ENCODE measurements at regions not wholly inside any gene's neighbourhood (a gene's known extent, or its start where the extent isn't known, plus 50 kb on each side); places are given as distances from the start of the nearest gene placed in this dataset.
"Not testable (repeated sequence)": the region's sequence is repeated elsewhere in the genome, so short reads cannot be mapped to it uniquely, and the experiment has no call there.

DNA sequence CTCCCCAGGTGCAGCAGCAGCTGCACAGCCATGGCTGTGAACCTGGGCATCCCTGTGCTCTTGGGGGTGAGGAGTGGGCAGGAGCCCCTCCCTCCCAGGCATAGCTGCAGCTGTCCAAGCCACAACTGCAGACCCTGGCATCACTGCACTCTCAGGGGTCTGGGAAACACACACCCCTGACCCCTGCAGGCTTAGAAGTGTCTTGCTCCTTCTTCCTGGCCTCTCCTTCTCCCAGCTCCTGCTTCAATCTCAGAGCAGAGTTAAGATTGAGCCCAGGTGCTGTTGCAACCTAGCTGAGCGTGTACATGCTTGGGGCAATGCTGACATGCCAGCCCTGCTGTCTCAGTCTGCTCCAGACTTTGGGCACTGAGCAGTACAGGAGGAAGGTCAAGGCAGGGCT is 833.6 kb downstream of the FLRT2 start:
- DNase-seq (ENCODE audit: low read depth), result no peak

DNA sequence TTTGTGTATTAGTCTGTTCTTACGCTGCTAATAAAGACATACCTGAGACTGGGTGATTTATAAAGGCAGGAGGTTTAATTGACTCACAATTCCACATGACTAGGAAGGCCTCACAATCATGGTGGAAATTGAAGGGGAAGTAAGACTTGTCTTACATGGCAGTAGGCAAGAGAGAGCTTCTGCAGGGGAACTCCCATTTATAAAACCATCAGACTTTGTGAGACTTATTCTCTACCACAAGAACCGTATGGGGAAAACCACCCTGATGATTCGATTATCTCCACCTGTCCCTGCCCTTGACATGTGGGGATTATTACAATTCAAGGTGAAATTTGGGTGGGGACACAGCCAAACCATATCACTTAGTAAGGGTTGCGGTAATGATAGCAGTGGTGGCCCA is 833.1 kb downstream of the FLRT2 start:
- DNase-seq (ENCODE audit: low read depth), result no peak

DNA sequence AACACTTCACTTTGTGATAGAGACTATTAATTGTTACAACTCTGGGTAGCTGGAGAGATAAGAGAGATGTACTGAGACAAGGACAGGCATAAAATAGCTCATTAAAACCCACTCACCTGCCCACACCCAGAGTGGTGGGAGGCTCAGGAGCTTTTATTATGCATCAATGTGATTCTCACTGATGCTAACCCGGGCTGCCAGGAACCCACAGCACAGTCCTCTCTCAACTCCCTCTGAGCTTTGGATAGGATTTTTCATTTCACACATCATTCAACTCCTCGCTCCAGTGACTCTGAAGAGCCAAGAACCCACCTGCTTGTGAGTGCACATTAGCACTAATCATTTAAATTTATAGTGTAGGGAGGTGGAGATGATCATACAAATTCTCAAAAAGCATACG is 827.9 kb downstream of the FLRT2 start:
- DNase-seq (ENCODE audit: low read depth), result no peak

DNA sequence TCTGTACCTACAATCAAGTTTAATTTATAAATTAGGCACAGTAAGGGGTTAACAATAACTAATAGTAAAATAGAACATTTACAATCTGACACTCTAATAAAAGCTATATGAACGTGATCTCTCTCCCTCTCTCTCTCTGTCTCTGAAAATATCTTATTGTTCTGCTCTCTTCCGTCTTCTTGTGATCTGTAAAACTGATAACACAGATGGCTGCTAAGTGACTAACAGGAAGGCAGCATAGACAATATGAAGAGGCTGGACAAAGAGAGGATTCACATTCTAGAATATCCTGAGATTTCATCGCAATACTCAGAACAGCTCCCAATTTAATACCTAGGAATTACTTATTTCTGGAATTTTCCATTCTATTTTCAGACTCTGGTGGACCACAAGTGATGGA is 827.2 kb downstream of the FLRT2 start:
- DNase-seq (ENCODE audit: low read depth), result no peak

DNA sequence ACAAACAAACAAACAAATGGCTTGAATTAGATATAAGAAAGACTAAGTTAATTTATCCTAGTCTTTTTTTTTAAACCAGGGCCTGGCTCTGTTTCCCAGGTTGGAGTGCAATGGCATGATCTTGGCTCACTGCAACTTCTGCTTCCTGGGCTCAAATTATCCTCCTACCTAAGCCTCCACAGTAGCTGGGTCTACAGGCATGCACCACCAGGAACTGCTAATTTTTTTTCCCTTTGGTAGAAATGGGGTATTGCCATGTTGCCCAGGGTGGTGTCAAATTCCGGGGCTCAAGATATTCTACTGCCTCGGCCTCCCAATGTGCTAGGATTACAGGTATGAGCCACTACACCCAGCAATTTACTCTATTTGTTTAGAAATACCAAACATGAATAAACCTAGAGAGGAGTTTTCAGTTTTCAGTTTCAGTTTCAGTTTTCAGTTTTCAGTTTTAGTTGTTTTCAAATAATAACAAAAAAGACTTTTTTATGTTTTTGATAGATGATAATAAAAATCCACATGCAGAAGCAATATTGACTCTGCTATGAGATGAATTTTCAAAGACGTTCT is 817.0 kb downstream of the FLRT2 start:
- no peak for DNase-seq (ENCODE audit: low read depth)

DNA sequence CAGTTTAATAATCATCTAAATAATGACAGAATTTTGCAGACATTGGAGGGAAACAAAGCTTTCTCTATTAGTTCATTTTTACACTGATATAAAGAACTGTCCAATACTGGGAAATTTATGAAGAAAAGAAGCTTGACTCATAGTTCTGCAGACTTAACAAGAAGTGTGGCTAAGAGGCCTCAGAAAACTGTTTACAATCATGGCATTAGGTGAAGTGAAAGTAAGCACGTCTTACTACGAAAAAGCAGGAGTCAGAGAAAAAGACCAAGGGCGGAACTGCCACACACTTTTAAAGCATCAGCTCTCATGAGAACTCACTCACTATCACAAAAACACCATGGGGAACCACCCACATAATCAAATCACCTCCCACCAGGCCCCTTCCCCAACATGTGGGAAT is 804.4 kb downstream of the FLRT2 start:
- no peak for DNase-seq (ENCODE audit: low read depth)

DNA sequence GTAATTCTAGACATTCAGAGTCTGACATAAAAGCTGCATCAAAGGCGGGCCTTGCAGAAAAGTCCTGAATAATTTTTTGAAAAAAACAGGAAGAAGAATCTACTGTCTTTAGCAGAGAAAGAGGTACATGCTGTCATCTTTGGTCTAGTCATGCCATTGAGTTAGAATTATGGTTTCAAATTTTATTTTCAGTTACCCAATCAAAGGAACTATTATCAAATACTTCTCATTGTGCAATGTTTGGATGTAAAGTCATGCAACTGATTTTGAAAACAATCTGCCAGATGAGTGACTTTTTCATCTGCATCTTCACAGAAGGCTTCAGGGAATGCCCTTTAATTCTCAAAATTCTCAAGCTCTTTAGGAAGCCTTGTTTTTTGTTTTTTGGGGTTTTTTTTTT is 803.5 kb downstream of the FLRT2 start:
- DNase-seq (ENCODE audit: low read depth), result peak; percentile 53

DNA sequence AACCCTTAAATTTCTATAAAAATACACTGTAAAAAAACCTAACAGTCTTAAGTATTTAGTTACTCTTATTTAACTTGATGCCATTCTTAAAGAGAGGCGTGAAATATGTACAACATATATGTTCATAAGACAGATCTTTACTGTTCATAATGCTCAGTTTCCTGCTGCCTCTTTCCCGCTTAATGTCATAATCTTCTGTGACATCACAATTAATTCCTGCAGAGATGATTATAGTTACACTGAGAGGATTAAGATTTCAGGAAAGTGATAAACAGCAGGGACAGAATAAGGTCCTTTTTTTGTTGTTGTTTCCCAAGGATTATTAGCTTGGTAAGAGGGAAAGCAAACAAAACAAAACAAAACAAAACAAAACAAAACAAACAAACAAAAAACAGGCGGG is 801.4 kb downstream of the FLRT2 start:
- DNase-seq (ENCODE audit: low read depth), result no peak

DNA sequence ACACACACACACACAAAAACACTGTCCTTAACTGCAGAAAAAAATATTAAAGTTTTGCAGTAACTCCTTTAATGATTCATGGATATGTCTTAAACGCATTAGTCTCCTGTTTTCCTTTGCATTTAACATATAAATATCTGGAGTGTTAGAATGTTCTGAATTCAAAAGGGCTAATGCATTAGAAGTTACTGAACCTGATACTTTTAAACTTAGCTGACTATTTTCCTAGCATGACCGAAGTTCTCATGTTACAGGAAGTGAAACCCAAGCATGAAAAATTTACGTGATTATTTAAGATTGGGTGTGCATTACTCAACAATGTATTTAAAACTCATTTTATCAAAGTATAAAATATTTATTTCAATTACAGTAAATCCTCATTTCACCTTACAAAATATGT is 791.2 kb downstream of the FLRT2 start:
- DNase-seq (ENCODE audit: low read depth), result peak; percentile 6

DNA sequence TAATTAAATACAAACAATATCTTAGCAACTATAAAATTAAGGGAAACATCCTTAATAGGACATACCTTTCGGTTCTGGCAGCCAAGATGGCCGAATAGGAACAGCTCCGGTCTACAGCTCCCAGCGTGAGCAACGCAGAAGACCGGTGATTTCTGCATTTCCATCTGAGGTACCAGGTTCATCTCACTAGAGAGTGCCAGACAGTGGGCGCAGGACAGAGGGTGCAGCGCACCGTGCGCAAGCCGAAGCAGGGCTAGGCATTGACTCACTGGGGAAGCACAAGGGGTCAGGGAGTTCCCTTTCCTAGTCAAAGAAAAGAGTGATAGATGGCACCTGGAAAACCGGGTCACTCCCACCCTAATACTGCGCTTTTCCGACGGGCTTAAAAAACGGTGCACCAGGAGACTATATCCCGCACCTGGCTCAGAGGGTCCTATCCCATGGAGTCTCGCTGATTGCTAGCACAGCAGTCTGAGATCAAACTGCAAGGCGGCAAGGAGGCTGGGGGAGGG is 782.3 kb downstream of the FLRT2 start:
- DNase-seq (ENCODE audit: low read depth), result not testable (repeated sequence)

DNA sequence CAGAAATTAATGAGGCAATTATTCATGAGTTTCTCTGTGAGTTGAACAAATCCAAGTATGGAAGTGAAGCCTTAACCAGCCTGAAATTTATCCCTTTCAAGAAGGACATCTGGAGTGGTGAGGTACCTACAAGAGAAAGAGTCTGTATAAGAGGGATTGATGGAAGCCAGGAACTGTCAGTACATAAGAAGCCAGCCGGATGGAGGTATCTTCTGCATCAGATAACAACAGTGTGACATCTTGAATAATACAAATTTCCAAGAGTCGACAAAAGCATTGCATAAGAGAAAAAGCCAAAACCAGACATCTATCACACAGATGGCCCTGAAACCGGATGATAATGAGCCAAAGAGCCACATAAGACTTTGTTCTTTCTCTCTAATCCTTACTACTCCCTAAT is 781.2 kb downstream of the FLRT2 start:
- no peak for DNase-seq (ENCODE audit: low read depth)

DNA sequence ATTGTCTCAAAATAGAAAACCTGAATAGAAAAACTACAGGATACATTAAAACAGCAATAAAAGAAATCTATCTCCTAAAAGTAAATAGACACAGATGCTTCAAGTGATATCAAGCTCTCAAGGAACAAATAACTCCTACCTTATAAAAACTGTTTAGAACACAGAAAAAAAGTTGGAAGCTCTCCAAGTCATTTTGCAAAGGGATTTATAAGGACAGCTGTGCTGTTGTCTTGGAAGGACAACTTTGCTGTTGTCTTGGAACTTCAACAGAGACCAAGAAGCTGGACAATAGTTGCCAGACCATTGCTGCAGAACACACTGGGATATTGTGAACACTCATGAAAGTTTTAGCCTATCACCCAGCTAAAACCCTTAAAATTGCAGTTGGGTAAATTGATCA is 780.7 kb downstream of the FLRT2 start:
- no peak for DNase-seq (ENCODE audit: low read depth)

DNA sequence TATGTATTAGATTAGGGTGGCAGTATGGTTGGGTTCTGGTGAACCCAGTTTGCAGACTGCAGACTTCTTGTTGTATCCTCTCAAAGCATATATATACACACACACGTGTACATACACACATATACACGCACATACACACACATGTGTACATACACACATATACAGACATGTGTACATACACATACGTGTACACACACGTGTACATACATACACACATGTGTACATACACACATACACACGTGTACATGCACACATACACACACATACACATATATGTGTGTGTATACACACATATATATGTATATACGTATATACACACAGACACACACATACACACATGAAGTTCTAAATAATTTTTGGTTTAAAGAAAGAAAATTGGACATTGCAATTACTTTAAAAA is 780.2 kb downstream of the FLRT2 start:
- DNase-seq (ENCODE audit: low read depth), result no peak

DNA sequence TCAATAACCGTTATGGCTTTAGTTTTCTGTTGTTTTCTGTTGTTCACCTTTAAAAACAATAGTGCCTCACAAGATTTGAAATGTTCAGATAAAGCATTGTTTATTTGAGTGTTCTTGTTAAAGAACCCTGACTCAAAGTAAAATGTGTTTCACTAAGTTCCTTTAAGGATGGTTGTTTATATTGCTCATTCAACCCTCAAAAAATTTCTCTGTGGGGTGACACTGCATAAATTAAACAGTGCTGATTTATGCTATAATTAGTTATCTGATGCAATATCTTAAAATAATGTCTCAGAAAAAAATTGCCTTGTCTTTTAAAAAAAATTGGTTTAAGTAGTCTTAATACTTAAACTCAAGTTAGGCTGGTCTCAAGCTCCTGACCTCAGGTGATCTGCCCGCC is 775.1 kb downstream of the FLRT2 start:
- DNase-seq (ENCODE audit: low read depth), result no peak

DNA sequence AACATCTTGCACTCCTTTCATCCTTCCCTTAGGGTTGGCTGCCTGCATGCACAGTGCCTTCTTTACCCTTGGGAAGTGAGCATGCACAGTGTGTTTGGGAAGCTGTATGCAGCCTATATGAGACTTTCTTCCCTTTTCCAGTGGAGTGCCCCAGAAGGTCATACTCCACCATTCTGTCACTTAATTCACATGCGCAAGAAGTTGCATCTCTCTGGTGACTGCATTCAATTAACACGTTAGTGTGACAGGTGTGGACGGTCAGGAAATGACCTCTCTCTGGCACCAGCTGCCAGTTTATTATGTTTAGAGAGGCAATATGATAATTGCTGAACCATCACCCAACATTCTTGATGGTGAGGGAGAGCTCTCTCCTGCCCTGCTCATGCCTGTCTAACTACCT is 770.0 kb downstream of the FLRT2 start:
- DNase-seq (ENCODE audit: low read depth), result no peak

DNA sequence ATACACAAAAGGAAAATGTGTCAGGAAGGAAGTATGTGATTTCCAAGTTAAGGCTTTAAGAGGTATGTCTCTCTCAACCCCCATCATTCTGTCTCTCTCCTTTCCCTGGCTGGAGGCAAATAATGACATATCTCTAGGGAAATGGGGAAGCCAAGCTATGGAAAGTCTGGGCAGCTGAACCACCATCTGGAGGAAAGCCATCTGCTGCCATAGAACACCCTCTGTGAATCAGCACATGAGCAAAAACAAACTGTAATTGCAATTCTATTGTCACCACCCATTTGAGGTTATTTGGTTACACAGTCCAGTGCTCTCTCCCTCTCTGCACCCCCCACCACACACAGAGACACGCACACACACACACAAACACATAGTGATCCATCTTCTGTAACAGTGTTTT is 766.2 kb downstream of the FLRT2 start:
- peak; percentile 84 for DNase-seq (ENCODE audit: low read depth)

DNA sequence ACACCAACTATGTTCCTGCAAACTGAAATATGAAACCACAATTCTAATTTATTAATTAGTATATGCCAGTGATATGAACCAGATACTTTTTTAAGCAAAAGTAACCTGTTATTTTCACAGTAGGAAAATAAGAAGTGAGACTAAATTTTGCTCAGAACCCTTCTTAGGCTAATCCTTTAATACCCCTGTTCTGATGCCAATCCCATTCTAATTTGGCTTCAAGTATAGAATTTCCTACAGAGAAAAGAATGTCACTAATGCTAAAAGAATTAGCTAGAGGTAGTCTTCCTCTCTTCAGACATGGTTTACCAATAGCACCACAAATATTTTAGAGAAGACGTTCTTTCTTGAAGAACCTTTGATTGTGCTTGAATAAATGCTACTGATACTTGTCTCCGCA is 758.4 kb downstream of the FLRT2 start:
- DNase-seq (ENCODE audit: low read depth), result no peak

DNA sequence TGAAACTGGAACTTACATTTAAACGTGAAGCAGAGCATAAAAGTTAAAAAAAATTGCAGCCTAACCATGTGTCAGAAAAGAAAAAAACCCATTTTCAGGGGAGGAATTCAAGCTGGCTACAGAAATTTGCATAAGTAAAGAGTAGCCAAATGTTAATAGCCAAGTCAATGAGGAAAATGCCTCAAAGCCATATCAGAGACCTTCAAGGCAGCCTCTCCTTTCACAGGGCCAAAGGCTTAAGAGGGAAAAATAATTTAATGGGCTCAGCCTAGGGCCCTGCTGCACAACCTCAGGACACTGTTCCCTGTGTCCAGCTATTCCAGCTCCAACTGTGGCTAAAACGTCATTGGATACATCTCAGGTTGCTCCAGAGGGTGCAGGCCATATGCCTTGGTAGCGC is 749.5 kb downstream of the FLRT2 start:
- DNase-seq (ENCODE audit: low read depth), result no peak

DNA sequence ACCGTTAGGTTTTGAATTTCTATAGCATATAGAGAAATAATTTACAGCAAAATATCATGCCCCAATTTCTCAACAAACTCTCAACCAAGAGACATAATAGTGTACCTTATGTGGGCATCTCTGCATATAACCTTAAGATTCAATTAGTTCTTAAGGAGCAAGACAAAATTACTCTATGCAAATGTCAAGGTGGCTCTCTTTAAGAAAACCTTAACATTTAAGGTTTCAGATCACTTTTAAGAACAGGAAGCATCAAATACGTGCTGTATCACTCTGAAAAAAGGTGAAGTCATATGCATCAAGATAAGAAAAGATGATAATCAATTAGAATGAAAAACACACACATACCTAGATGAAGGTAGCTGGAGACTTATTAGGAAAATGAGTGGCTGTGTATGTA is 728.0 kb downstream of the FLRT2 start:
- DNase-seq (ENCODE audit: low read depth), result no peak

DNA sequence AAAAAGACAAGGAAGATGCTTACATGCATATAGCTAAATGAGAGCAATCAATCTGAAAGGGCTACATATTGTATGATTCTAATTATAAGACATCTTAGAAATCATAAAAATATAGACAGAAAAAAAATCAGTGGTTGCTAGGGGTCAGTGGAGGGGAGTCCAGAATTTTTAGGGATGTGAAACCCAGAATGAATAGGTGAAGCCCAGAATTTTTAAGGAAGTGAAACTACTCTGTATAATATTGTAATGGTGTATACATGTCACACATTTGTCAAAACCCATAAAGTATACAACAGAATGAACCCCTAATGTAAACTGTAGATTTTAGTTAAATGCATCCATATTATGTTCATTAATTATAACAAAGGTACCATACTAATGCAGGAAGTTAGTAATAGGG is 713.2 kb downstream of the FLRT2 start:
- no peak for DNase-seq (ENCODE audit: low read depth)

DNA sequence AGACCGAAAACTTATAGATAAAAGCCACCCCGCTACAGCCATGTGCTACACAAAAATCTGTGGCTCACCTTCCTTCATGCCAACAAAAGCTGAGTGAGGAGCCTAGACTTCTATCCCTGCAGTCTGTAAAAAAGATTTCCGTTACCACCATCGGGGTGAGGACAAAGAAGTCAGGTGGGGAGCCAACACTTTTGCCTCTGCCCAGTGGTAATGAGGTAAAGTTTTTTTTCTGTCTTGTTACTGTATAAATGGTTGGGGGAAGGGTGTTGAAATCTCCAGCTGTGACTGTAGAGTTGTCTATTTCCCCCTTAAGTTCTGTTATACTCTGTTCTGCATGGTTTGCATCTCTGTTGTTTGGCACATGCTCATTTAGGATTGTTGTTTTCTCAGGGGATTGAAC is 707.8 kb downstream of the FLRT2 start:
- DNase-seq (ENCODE audit: low read depth), result no peak

DNA sequence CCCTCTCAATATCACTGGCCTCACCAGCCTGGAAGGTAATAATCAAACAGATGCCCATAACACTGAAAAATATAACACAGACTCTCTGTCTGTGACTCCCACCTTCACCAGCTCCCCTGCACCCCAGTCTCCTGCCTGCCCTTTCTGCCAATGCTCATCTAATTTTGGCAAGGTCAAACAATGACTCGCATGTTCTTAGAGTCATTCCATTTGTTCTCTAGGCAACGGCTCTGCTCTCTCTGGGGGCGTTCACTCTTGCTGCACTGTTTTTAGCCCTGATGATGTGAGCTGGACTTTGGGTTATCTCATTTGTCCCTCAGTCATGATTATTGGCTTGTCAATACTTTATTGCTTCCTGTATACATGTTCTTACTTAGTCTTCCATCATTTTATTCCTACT is 691.8 kb downstream of the FLRT2 start:
- no peak for DNase-seq (ENCODE audit: low read depth)

DNA sequence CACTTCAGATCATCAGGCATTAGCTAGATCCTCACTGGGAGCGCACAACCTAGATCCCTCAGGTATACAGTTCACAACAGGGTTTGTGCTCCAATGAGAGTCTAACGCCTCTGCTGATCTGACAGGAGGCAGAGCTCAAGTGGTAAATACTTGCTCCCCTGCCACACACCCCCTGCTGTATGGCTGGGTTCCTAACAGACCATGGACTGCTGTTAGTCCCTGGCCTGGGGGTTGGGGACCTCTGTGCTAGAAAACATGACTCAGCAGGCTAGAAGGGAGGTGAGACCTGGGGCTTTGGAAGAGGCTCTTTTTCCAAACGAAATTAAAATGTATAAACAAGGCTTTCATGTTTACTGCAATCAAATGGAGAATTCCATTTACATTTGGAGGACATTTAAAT is 691.1 kb downstream of the FLRT2 start:
- no peak for DNase-seq (ENCODE audit: low read depth)

DNA sequence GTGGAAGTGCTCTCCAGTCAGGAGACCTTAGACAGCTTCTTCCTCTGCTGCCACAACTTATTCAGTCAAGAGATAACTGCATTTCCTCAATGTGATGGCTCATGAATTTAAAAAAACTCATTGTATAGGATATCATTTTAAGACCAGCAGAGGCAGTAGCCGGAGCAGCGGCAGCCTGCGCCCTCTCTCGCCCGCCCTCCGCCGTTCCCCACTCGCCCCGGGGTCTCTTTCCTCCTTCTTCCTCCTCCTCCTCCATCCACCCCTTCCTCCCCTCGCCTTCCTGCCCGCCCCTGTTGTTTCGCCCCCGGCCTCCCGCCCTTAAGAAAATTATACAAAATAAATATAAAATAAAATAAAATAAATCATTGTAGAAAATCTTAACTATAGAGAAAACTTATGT is 687.6 kb downstream of the FLRT2 start:
- no peak for DNase-seq (ENCODE audit: low read depth)

DNA sequence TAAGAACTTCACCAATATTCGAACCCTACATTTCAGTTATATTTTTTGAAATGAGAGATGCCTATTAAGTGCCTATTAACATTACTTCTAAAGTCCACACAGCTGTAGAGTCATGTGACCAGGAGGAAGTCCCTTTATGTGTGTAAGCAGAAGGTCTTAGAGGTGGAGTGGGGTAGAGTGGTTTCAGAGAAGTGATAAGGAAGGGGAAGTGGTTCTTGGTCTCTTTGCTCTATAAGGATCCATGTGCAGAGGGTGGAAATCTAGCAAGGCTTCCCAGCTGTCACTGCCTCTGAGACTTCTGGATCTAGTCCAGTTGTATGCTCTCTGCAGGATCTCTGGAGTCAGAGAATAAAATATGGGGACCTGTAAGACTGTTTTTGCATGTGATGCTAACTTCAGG is 673.9 kb downstream of the FLRT2 start:
- no peak for DNase-seq (ENCODE audit: low read depth)

All from fibroblast of gingiva (primary cell).